GM18507 (cell line): ENCODE measurements at regions not wholly inside any gene's neighbourhood (a gene's known extent, or its start where the extent isn't known, plus 50 kb on each side); places are given as distances from the start of the nearest gene placed in this dataset.
"Not testable (repeated sequence)": the region's sequence is repeated elsewhere in the genome, so short reads cannot be mapped to it uniquely, and the experiment has no call there.

Experiments used
- DNase-seq: peaks from one replicate; pipeline ENCODE4 v3.0.0; 2011; ENCODE audit warnings: low read depth; ENCODE audit not compliant: insufficient read length; ENCODE audit errors: extremely low spot score
- FAIRE-seq: peaks from 2 replicates; lab custom pipeline; 2011; peaks lifted over from hg19 to GRCh38; lab: Jason Lieb, UNC

DNA sequence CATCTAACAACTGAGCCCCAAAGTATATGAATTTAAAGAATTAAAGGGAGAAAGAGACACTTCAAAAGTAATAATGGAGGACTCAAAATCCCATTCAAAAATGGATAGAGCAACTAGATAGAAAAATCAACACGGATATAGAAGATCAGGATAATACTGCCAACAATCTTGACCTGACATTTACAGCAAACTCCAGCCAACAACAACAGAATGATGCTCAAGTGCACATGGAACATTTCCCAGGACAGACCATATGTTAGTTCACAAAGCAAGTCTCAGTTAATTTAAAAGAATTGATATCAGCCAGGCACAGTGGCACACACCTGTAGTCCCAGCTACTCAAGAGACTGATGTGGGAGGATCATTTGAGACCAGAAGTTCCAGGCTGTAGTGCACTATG, 72.0 kb upstream of the SMARCAD1 start:
- FAIRE-seq (no peak), DNase-seq (no peak)

GRCh38 chr4:94139931-94140612, 67.6 kb upstream of the SMARCAD1 start:
- DNase-seq (no peak), FAIRE-seq (no peak)

- no peak for DNase-seq
- no peak for FAIRE-seq
Observed at GRCh38 chr4:94141001-94141400, 66.7 kb upstream of the SMARCAD1 start.

GRCh38 chr4:94148052-94148451, 59.6 kb upstream of the SMARCAD1 start:
- FAIRE-seq, DNase-seq: not testable (repeated sequence)

- FAIRE-seq = no peak
- DNase-seq = no peak
Observed at GRCh38 chr4:94152466-94152865, 55.2 kb upstream of the SMARCAD1 start.

DNA sequence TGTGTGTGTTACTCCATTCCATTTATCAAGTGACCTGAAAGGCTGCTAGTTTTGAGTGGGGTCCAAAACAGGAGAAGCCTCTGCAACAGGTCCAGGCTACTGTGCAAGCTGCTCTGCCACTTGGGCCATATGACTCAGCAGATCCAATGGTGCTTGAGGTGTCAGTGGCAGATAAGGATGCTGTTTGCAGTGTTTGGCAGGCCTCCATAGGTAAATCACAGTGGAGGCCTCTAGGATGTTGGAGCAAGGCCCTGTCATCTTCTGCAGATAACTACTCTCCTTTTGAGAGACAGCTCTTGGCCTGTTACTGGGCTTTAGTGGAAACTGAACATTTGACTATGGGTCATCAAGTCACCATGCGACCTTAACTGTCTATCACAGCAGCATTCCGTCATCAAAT, 52.3 kb upstream of the SMARCAD1 start:
- FAIRE-seq, DNase-seq: not testable (repeated sequence)

DNA sequence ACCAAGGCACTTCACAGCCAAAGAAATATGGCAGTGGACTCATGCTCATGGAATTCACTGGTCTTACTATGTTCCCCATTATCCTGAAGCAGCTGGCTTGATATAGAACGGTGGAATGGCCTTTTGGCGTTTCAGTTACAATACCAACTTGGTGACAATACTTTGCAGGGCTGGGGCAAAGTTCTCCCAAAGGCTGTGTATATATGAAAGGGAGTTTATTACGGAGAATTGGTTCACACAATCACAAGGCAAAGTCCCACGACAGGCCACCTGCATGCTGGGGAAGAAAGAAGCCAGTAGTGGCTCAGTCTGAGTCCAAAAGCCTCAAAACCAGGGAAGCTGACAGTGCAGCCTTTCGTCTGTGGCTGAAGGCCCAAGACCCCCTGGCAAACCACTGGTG, 50.8 kb upstream of the SMARCAD1 start:
- FAIRE-seq (no peak), DNase-seq (no peak)
